HepG2 (cell line): ENCODE measurements at regions not wholly inside any gene's neighbourhood (a gene's known extent, or its start where the extent isn't known, plus 50 kb on each side); places are given as distances from the start of the nearest gene placed in this dataset.

Experiments used
- ATAC-seq: fragments of 200-7000 bp; cut with Tn5 transposase; 3 replicates; pipeline ENCODE4 v1.9.1; 2020; ENCODE audit warnings: mild to moderate bottlenecking, moderate library complexity
- BruUV-seq: library from RNA; stranded (reverse); fragments of 400-500 nt; replicated peaks from 2 replicates; lab custom pipeline; 2021; lab: Mats Ljungman, UMichigan
- CTCF ChIA-PET: fragments of 300-600 bp; formaldehyde crosslinking; extraction: SDS; loops from one replicate; lab custom pipeline; 2021; ENCODE audit warnings: low total read pairs, inconsistent platforms, low intra/inter-chr PET ratio; lab: Yijun Ruan, JAX
- POLR2A ChIA-PET: fragments of 350-600 bp; sonication (Branson Sonifier 250); formaldehyde crosslinking; loops from one replicate; lab custom pipeline; 2020; ENCODE audit warnings: antibody characterized with exemption, inconsistent platforms; lab: Yijun Ruan, JAX
- DNase-seq: peaks from one replicate; pipeline ENCODE4 v3.0.0-alpha.2; 2015; ENCODE audit warnings: low spot score
- FAIRE-seq: peaks from 3 replicates; lab custom pipeline; 2011; peaks lifted over from hg19 to GRCh38; lab: Jason Lieb, UNC
- H2AFZ ChIP-seq: one replicate; pipeline ENCODE4 v1.6.1; 2011; ENCODE audit warnings: low read length, inconsistent platforms
- H3K27ac ChIP-seq: fragments of 300-600 bp; 3 replicates; pipeline ENCODE4 v1.8.0; 2011; ENCODE audit warnings: mixed run types, mild to moderate bottlenecking, mixed read lengths, low read length, inconsistent platforms; ENCODE audit not compliant: insufficient read depth; ENCODE audit errors: extremely low read length
- H3K27me3 ChIP-seq, 2 experiments: fragments of 200-600 bp in 1 of 2; 2 replicates in 1 of 2; 3 replicates in 1 of 2; pipeline versions ENCODE4 v1.6.0 to v1.8.0; 2011; ENCODE audit warnings: low read length in 2 of 2, mild to moderate bottlenecking in 2 of 2, moderate library complexity in 2 of 2, inconsistent platforms in 1 of 2; ENCODE audit not compliant: insufficient read depth in 2 of 2, control insufficient read depth in 1 of 2
- H3K36me3 ChIP-seq, 2 experiments: fragments of 200-600 bp in 1 of 2; replicated peaks in 1 of 2; 2 replicates in 1 of 2; 3 replicates in 1 of 2; pipeline versions ENCODE4 v1.5.1 to v1.8.0; 2011; ENCODE audit warnings: low read length in 2 of 2, inconsistent platforms in 1 of 2; ENCODE audit not compliant: insufficient read depth in 2 of 2, control insufficient read depth in 1 of 2
- H3K4me1 ChIP-seq: 2 replicates; pipeline ENCODE4 v1.5.1; 2012; ENCODE audit warnings: low read length, inconsistent platforms; ENCODE audit not compliant: insufficient read depth
- H3K4me2 ChIP-seq: 2 replicates; pipeline ENCODE4 v1.6.0; 2011; ENCODE audit warnings: low read depth, low read length, inconsistent platforms
- H3K4me3 ChIP-seq, 3 experiments: fragments of 200-600 bp in 1 of 3; sonication (generic), shearing (Covaris generic) in 1 of 3; replicated peaks in 1 of 3; 2 replicates each; pipeline ENCODE4 v1.5.1; 2011 to 2016; ENCODE audit warnings: low read length in 3 of 3, inconsistent platforms in 2 of 3, low read depth in 2 of 3, mild to moderate bottlenecking in 2 of 3, control low read depth in 1 of 3, mixed read lengths in 1 of 3; ENCODE audit not compliant: insufficient read depth in 1 of 3
- H3K79me2 ChIP-seq: one replicate; pipeline ENCODE4 v1.6.1; 2011; ENCODE audit warnings: low read length, inconsistent platforms; ENCODE audit not compliant: insufficient read depth
- H3K9ac ChIP-seq: 2 replicates; pipeline ENCODE4 v1.6.0; 2011; ENCODE audit warnings: mild to moderate bottlenecking, low read depth, low read length, inconsistent platforms; ENCODE audit not compliant: insufficient read depth
- H3K9me3 ChIP-seq: 2 replicates; pipeline ENCODE4 v1.5.1; 2012; ENCODE audit warnings: mild to moderate bottlenecking, low read length
- H4K20me1 ChIP-seq: 2 replicates; pipeline ENCODE4 v1.6.0; 2011; ENCODE audit warnings: inconsistent platforms, mild to moderate bottlenecking, low read length, moderate library complexity; ENCODE audit not compliant: insufficient read depth
- BRF2 ChIP-seq: sonication (generic); formaldehyde crosslinking; IDR thresholded peaks from 2 replicates; pipeline ENCODE4 v1.8.1; 2022; ENCODE audit warnings: mild to moderate bottlenecking, missing genetic modification reagents
- ISL2 ChIP-seq: sonication (generic); formaldehyde crosslinking; IDR thresholded peaks from 2 replicates; pipeline ENCODE4 v1.5.0; 2020; ENCODE audit warnings: missing genetic modification reagents
- KLF12 ChIP-seq: sonication (generic); formaldehyde crosslinking; IDR thresholded peaks from 2 replicates; pipeline ENCODE4 v1.4.0; 2020; ENCODE audit warnings: missing genetic modification reagents, borderline replicate concordance
- NFE2L1 ChIP-seq: sonication (generic); formaldehyde crosslinking; IDR thresholded peaks from 2 replicates; pipeline ENCODE4 v1.4.0; 2020; ENCODE audit warnings: missing genetic modification reagents, mild to moderate bottlenecking, borderline replicate concordance
- PCBP1 ChIP-seq: fragments of 200-400 bp; formaldehyde crosslinking; IDR thresholded peaks from 2 replicates; pipeline ENCODE4 v1.6.1; 2017; ENCODE audit warnings: mild to moderate bottlenecking, low read depth, low read length, borderline replicate concordance
- ZNF589 ChIP-seq: sonication (generic); formaldehyde crosslinking; conservative IDR thresholded peaks from 2 replicates; pipeline ENCODE4 v1.8.0; 2022; ENCODE audit warnings: mild to moderate bottlenecking, moderate library complexity, missing genetic modification reagents
- WGBS: methylation state at CpG from one replicate; pipeline ENCODE4 v1.1.6; 2017; ENCODE audit warnings: low lambda C conversion rate; 5-methylcytosine and 5-hydroxymethylcytosine counted together
- in situ Hi-C: cut with HindIII; loops from 2 replicates; pipeline ENCODE4 v1.10.0; 2017; ENCODE audit warnings: low pct_unique_long_range_greater_than_20kb; ENCODE audit not compliant: extremely low pct_ligation_motif_present
- intact Hi-C: fragments of 100-400 bp; cut with micrococcal nuclease; formaldehyde crosslinking; loops from one replicate; pipeline ENCODE4 v1.10.0; 2022; ENCODE audit not compliant: unreplicated experiment
- TF ChIP-seq, protein P1 (sequence below): sonication (generic); formaldehyde crosslinking; IDR thresholded peaks from 2 replicates; pipeline ENCODE4 v1.4.0; 2020; ENCODE audit warnings: low read depth, missing genetic modification reagents
- TF ChIP-seq, protein P2 (sequence below): sonication (generic); formaldehyde crosslinking; IDR thresholded peaks from 2 replicates; pipeline ENCODE4 v1.4.0; 2020; ENCODE audit warnings: low read depth, mild to moderate bottlenecking, missing genetic modification reagents

DNA sequence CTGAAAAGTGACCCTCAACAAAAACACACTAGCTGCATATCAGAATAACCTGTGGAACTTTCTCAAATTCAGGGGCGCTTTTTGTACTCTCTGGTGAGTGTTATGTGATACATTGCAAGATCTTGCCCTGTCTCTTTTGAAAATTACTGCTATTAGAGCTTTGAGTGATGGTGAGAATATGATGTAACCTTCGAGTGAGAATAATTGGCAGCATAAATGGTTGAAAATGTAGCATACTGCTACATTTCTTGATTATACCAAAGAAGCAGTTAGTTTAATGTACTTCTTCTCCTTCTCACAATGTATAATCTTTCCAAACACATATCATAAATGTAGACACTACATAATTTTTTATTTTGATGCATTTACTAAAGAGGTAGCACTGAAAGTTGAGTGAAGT lies 882.9 kb downstream of the FSTL5 start:
- no peak overlapping the region for H2AFZ ChIP-seq
- no peak overlapping the region for H3K9ac ChIP-seq
- ChIA-PET CTCF (no interaction called here), POLR2A (no interaction called here)
- no peak for TF ChIP-seq KLF12
- TF ChIP-seq ISL2 = no peak
- no peak for TF ChIP-seq BRF2 (CRISPR knock-in tag)
- TF ChIP-seq ZNF589 = no peak
- no peak for TF ChIP-seq NFE2L1 (CRISPR knock-in tag)
- TF ChIP-seq, protein P1, sequence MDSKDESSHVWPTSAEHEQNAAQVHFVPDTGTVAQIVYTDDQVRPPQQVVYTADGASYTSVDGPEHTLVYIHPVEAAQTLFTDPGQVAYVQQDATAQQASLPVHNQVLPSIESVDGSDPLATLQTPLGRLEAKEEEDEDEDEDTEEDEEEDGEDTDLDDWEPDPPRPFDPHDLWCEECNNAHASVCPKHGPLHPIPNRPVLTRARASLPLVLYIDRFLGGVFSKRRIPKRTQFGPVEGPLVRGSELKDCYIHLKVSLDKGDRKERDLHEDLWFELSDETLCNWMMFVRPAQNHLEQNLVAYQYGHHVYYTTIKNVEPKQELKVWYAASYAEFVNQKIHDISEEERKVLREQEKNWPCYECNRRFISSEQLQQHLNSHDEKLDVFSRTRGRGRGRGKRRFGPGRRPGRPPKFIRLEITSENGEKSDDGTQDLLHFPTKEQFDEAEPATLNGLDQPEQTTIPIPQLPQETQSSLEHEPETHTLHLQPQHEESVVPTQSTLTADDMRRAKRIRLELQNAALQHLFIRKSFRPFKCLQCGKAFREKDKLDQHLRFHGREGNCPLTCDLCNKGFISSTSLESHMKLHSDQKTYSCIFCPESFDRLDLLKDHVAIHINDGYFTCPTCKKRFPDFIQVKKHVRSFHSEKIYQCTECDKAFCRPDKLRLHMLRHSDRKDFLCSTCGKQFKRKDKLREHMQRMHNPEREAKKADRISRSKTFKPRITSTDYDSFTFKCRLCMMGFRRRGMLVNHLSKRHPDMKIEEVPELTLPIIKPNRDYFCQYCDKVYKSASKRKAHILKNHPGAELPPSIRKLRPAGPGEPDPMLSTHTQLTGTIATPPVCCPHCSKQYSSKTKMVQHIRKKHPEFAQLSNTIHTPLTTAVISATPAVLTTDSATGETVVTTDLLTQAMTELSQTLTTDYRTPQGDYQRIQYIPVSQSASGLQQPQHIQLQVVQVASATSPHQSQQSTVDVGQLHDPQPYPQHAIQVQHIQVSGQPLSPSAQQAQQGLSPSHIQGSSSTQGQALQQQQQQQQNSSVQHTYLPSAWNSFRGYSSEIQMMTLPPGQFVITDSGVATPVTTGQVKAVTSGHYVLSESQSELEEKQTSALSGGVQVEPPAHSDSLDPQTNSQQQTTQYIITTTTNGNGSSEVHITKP = no peak
- TF ChIP-seq, protein P2, sequence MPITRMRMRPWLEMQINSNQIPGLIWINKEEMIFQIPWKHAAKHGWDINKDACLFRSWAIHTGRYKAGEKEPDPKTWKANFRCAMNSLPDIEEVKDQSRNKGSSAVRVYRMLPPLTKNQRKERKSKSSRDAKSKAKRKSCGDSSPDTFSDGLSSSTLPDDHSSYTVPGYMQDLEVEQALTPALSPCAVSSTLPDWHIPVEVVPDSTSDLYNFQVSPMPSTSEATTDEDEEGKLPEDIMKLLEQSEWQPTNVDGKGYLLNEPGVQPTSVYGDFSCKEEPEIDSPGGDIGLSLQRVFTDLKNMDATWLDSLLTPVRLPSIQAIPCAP = no peak
- TF ChIP-seq PCBP1 = no peak
- no peak overlapping the region for H3K4me3 ChIP-seq
- in situ Hi-C loops (no loop called here), intact Hi-C loops (no loop called here)
- FAIRE-seq = no peak
- H3K9me3 ChIP-seq = no peaks in the 10 kb centered on the region
- 0% methylated on average over 2 of the region's 2 CpGs for WGBS
- no peaks in the 10 kb centered on the region for H3K27me3 ChIP-seq
- no peak for DNase-seq
- BruUV-seq = no TSS peak
- ATAC-seq = no peak
- no peak overlapping the region for H3K27ac ChIP-seq
- H3K79me2 ChIP-seq = no peaks in the 10 kb centered on the region
- no peaks in the 10 kb centered on the region for H4K20me1 ChIP-seq
- no peaks in the 10 kb centered on the region for H3K4me1 ChIP-seq
- no peak overlapping the region for H3K4me2 ChIP-seq
- H3K36me3 ChIP-seq = no peaks in the 10 kb centered on the region
